GM21526 (cell line): ENCODE measurements at regions not wholly inside any gene's neighbourhood (a gene's known extent, or its start where the extent isn't known, plus 50 kb on each side); places are given as distances from the start of the nearest gene placed in this dataset.

Experiments
- ATAC-seq: cut with Tn5 transposase; IDR thresholded peaks from one replicate; pipeline ENCODE4 v1.9.1; 2021; ENCODE audit warnings: moderate library complexity; ENCODE audit not compliant: unreplicated experiment, low FRiP score

DNA sequence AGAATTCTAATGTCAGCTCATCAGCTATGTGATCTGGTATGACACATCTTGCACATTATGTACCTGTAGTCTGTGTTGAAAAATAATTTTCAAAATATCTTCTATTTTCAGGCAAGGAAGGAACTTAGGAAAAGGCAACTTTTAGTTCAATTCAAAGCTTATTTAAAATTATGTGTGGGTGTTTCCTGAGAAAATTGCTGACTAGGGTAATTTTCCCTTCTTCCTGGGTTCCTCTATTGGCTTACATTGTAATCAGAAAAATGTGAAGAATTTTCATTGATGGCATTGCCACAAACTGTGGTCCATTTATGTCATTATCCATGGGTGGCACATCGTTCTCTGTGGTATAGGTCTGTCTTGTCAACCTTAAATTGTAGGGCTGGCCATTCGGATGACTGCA, 328.7 kb upstream of the SGCD start:
- ATAC-seq, result no peak

GRCh38 chr5:156000115-156000514, 326.8 kb upstream of the SGCD start:
- no peak for ATAC-seq

GRCh38 chr5:156004754-156005153, 322.2 kb upstream of the SGCD start:
- ATAC-seq, result no peak

- ATAC-seq, result no peak
Measured at GRCh38 chr5:156006026-156006647, 320.8 kb upstream of the SGCD start.

- no peak for ATAC-seq
Measured at GRCh38 chr5:156008844-156009243, 318.1 kb upstream of the SGCD start.

GRCh38 chr5:156009583-156009982, 317.4 kb upstream of the SGCD start:
- ATAC-seq, result no peak

DNA sequence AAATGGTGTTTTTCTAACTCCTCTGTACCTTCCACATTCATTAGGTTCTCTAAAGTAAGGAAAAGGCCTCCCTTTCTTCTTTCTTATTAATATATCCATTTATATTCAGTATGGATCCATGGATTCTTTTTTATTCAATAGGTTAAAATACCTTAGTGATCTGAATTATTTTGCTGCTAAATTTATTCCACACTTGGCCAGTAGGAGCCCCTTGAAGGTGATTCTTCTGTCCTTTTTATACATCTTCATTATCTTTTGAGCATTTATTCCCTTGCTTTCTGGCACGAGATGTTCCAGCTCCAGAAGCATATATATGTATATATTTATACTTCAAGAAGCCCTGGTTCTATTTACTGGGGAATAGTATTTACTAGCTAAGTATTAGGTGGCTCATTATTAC, 311.8 kb upstream of the SGCD start:
- ATAC-seq, result no peak

DNA sequence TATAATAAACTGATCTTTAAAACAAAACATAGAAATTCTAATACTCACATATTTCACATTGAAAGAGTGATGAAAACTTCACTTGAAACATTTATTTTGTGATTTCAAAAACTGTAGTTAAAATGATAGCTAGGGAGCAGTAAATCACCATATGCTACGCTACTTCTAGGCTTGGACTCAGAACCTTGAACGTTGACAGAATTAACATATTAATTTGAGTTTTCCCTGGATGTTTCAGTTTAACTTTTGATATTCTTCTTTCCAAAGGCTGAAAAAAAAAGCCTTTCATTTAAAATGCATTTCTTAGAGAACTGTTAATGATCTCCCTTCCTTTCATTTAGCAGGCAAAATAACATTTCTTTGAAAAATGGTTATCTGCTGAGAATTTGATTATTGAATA, 307.8 kb upstream of the SGCD start:
- no peak for ATAC-seq

- no peak for ATAC-seq
Measured at GRCh38 chr5:156019571-156020180, 307.3 kb upstream of the SGCD start.

DNA sequence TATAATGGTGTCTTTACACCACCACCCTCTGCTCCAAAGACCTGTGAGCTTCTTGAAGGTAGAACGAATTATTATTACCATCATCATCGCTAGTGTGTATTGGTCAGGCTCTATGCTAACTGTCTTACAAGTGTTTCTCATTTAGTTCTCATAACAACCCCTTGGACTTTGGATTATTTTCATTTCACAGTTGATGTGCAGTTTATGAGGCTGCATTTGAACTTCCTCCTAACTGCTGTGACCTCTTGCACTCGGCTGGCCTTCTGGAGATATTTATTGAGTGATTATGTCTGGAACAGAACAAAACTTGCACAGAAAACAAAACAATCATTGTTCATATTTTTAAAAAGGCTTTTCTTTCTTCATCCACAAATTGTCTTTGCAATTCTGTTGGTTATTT, 306.3 kb upstream of the SGCD start:
- ATAC-seq, result no peak

GRCh38 chr5:156021866-156022265, 305.1 kb upstream of the SGCD start:
- ATAC-seq, result peak; percentile 78

- ATAC-seq, result no peak
Measured at GRCh38 chr5:156025656-156026055, 301.3 kb upstream of the SGCD start.

DNA sequence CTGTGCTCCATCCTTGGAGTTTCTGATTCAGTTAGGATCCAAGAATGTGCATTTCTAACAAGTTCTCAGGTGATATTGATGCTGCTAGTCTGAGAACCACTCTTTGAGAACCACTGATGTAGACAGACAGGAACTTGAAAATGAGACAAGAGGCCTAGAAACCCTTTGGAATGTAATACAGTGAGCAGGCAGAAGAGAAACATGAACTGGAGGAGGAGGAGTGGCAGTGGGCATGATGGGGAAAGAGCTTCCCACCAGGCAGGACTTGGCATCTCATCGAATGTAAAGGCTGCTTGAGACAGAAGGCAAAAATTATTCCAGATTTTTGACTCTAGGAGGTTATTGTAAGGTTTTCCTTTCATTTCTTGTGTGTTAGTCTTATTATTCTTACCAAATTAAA, 295.8 kb upstream of the SGCD start:
- no peak for ATAC-seq

DNA sequence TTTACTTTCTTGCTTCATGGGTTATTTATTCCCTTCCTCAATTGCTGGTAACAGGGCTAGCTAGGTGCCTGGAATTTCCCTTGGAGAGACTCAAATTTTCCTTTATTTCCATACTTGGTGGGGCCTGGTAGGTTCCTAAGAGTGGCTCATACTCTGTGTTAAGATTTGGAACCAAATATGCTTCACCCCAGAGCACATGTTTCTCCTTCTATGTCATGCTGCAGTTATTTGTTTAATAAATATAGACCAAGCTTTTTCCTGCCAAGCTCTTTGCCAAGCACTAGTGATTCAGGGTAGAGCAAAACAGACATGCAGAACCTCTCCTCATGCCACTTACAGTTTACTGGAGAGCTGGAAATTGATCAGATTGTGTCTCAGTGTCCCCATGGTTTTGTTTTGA, 290.3 kb upstream of the SGCD start:
- ATAC-seq, result no peak

DNA sequence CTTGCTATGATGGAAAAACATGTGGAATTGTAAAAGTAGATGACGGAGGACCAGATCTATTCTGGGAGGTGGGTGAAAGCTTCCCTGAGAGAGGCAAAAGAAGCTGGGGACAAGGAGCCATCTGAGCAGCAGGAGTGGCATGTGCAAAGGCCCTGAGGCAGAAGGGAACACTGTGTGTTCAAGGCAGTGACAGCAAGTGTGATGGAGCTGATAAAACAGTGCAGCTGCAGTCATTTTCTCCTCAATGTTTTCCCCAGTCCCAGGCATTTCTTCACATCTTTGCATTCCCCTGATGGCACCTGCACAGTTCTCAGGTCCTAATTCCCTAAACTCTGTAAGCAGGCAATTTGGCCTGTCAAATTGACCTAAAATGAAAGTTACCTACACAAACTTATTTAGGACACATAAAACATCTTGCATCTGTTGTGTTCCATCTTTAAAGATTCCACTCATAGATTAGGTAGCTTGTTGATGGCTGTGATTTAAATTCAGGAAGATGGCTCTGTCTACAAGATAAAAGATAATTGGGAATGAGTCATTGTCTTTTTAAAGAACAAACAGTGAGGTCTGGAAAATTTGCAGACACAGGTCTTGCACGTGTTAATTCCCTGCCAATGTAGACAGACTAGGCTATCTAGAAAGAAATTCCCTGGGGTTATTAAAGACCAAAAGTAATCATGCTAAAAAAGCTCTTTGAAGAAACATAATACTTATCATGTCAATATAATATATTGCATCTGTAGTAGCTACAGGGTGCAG, 289.6 kb upstream of the SGCD start:
- ATAC-seq, result no peak

DNA sequence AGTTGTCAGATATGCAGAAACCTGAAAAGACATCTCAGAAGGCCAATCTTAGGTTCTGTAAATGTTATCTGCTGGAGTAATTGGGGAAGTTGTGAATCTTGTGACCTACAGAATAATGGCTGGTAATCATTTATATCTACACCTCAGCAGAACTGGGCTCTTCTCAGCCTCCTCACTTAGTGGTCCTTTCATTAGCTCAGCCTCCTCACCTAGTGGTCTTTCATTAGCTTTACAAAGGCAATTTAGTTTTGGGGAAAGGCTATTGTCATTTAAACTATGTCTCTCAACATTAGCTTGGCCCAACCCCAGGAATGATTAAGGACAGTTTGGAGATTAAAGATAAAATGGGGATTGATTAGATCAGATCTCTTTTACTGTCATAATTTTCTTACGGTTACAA, 284.2 kb upstream of the SGCD start:
- ATAC-seq, result no peak

- no peak for ATAC-seq
Measured at GRCh38 chr5:156043351-156043750, 283.6 kb upstream of the SGCD start.

DNA sequence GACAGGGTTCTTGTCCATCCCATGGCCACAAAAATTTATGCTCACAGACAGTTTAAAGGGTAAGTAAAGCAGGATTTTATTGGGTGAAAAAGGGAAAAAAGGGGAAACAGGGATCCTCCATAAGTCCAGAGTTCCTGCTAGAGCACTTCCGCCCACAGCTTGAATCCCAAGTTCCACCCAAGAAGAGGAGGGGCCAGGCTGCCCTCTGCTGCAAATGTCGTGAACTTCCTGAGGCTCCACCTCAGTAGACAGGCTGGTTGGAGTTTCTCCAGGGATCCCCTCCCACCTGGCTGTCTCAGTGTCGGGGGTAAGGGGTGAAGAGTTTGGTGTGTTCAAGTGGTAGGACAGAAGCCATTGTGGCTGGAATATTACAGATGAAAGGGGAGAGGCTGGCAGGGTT, 275.0 kb upstream of the SGCD start:
- ATAC-seq, result no peak

DNA sequence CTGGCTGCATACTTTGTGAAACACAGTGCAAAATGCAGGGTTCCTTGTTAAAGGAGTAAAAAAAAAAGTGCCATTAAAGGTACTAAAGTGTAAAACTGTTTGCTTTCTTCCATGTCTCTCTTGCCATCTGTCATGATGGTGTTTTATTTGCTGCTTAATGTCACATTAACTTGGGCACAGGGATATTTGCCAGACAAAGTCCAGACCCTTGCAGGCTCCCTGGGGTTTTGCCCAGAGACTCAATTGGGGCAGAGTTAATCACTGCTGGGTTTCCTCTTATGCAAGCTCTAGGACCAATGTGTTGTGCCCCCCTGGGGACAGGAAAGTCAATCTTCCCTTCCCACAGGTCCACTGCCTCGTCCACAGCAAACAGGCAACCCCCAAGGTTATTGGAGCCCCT, 274.3 kb upstream of the SGCD start:
- no peak for ATAC-seq

DNA sequence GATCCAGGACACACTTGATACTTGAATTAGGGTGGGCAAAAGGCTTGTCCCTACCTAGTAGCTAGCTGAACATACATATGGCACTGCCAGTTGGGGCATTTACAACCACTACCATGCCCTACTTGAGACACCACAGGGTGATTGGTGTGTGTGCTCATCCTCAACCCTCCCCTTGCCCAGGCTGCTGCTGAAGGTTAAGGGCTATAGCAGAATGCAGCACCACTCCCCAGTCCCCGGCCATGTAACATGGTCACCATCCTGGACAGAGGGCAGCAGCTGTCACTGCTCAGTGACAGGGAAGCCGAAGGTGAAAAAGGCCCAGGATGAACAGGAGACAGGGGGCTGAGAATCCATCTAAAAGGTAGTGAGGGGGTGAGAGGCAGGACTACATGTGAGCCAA, 273.9 kb upstream of the SGCD start:
- no peak for ATAC-seq

- ATAC-seq, result no peak
Measured at GRCh38 chr5:156076912-156077311, 250.1 kb upstream of the SGCD start.

- no peak for ATAC-seq
Measured at GRCh38 chr5:156087577-156088110, 239.3 kb upstream of the SGCD start.
